ENCODE measurements at regions not wholly inside any gene's neighbourhood (a gene's known extent, or its start where the extent isn't known, plus 50 kb on each side); places are given as distances from the start of the nearest gene placed in this dataset.

DNA sequence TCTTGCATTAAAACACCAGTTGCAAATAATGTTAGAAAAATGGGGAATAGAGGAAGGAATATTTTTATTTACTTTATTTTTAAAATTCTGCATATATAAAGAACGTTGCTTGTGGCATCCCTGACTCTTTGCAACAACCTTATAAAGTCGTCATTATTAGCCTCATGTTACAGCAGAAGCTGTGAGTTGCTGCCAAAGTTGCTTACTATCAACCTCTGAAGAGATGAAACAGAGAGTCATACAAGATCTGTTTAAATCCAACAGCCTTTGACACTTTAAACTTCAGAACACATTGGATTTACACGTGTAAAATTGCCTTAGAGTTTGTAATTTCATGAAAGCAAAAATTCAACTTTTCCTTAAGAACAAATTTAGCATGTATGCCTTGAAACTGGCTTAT lies 221.9 kb downstream of the MRPL39 start:
- H4K5ac ChIP-seq (ENCODE audit: insufficient read length, low read depth, low read length), result no peak overlapping the region
- TF ChIP-seq CBX8 (IDR thresholded peaks at IDR 0.05; ENCODE audit: borderline replicate concordance, low read depth, low read length) (no peak), TAF1 (IDR thresholded peaks at IDR 0.05; ENCODE audit: low read depth, low read length) (no peak)
- no peak overlapping the region for H2AFZ ChIP-seq (ENCODE audit: low read length)
- H2BK120ac ChIP-seq (replicated peaks; ENCODE audit: low read depth, low read length), result no peak overlapping the region
- no peak overlapping the region for H3K9ac ChIP-seq (replicated peaks in 1 of 4; ENCODE audit: extremely low read depth in 1 of 4, low read depth in 3 of 4, low read length in 3 of 4)
- H3K18ac ChIP-seq (ENCODE audit: extremely low read depth, low read length), result no peak overlapping the region
- H3K9me3 ChIP-seq (ENCODE audit: insufficient read depth in 2 of 2, low read depth in 1 of 2, low read length in 1 of 2), result no peaks in the 10 kb centered on the region
- no peak overlapping the region for H2BK15ac ChIP-seq (ENCODE audit: low read length)
- no peak overlapping the region for H2BK20ac ChIP-seq (ENCODE audit: low read length)
- H4K8ac ChIP-seq (ENCODE audit: extremely low read depth, insufficient read depth, low read length), result no peak overlapping the region
- H2AK5ac ChIP-seq (ENCODE audit: low read depth, low read length), result no peak overlapping the region
- ChIA-PET CTCF (ENCODE audit: partially characterized antibody) (interaction anchor here (0.8 to 3.5 kb wide), 7 partner anchors 14 to 491 kb away, joined by 3 to 40 read pairs (median 5); no protein-coding TSS in a partner anchor), POLR2A (ENCODE audit: partially characterized antibody) (no interaction called here)
- no peaks in the 10 kb centered on the region for H3K79me1 ChIP-seq (ENCODE audit: low read depth, low read length)
- no peaks in the 10 kb centered on the region for H3K79me2 ChIP-seq (ENCODE audit: control insufficient read depth in 1 of 2, insufficient read depth in 2 of 2, low read length in 2 of 2)
- DNase-seq (ENCODE audit: low read depth in 1 of 2, low spot score in 2 of 2) (no peak), FAIRE-seq (no peak)
- no peaks in the 10 kb centered on the region for H3K23me2 ChIP-seq (ENCODE audit: low read depth, low read length)
- no peak overlapping the region for H3K14ac ChIP-seq (ENCODE audit: insufficient read length)
- H4K20me1 ChIP-seq (replicated peaks in 1 of 2; ENCODE audit: control insufficient read depth in 1 of 2, insufficient read depth in 2 of 2, low read length in 2 of 2), result no peaks in the 10 kb centered on the region
- H3K4ac ChIP-seq (replicated peaks; ENCODE audit: insufficient read length, low read depth, low read length), result no peak overlapping the region
- H3K4me1 ChIP-seq (replicated peaks in 1 of 4; ENCODE audit: control insufficient read depth in 3 of 4, insufficient read depth in 4 of 4, low read length in 3 of 4), result peaks cover 0 to 3% (median 0%) of the 10 kb centered on the region in 4 experiments; a peak in 2 of 7 replicates
- H3K27me3 ChIP-seq (replicated peaks in 1 of 4; ENCODE audit: control insufficient read depth in 3 of 4, extremely low read depth in 1 of 4, insufficient read depth in 3 of 4, low read length in 3 of 4), result no peaks in the 10 kb centered on the region
- H4K91ac ChIP-seq (replicated peaks; ENCODE audit: insufficient read length, low read length), result no peak overlapping the region
- H2BK12ac ChIP-seq (ENCODE audit: low read depth, low read length), result no peak overlapping the region
- H2BK5ac ChIP-seq (ENCODE audit: low read depth, low read length), result no peak overlapping the region
- WGBS, 2 experiments (ENCODE audit: extremely low coverage in 1 of 2, insufficient coverage in 1 of 2, insufficient read length in 1 of 2, insufficient replicate concordance in 2 of 2, low coverage in 1 of 2, low lambda C conversion rate in 2 of 2, missing lambda C conversion rate in 1 of 2), result 79% methylated on average over 3 of the region's 3 CpGs; no CpG with 5 or more reads in 1 of the 2 experiments
- no peak overlapping the region for H3K23ac ChIP-seq (ENCODE audit: insufficient read length)
- H3K27ac ChIP-seq (ENCODE audit: low read depth, low read length), result no peak overlapping the region
- no peak overlapping the region for H3K4me2 ChIP-seq (ENCODE audit: insufficient read depth in 1 of 2, low read depth in 2 of 2, low read length in 2 of 2)
- H3K36me3 ChIP-seq (ENCODE audit: control insufficient read depth in 2 of 4, insufficient read depth in 4 of 4, low read length in 3 of 4), result no peaks in the 10 kb centered on the region
- no peak overlapping the region for H3K56ac ChIP-seq (replicated peaks; ENCODE audit: insufficient read length, low read depth, low read length)
- H3K4me3 ChIP-seq (ENCODE audit: extremely low read depth in 1 of 4, insufficient read depth in 2 of 4, low read depth in 3 of 4, low read length in 4 of 4), result no peak overlapping the region
